Kidney epithelial cell (primary cell): ENCODE measurements at regions not wholly inside any gene's neighbourhood (a gene's known extent, or its start where the extent isn't known, plus 50 kb on each side); places are given as distances from the start of the nearest gene placed in this dataset.
"Not testable (repeated sequence)": the region's sequence is repeated elsewhere in the genome, so short reads cannot be mapped to it uniquely, and the experiment has no call there.

Experiments
- DNase-seq: peaks from one replicate; pipeline ENCODE4 v3.0.0-alpha.2; 2010; ENCODE audit warnings: low read depth
- H3K27me3 ChIP-seq: 2 replicates; pipeline ENCODE4 v1.6.0; 2011; ENCODE audit warnings: low read length; ENCODE audit not compliant: control insufficient read depth, insufficient read depth
- H3K36me3 ChIP-seq: 2 replicates; pipeline ENCODE4 v1.5.1; 2011; ENCODE audit warnings: low read length; ENCODE audit not compliant: control insufficient read depth, insufficient read depth
- H3K4me3 ChIP-seq: 2 replicates; pipeline ENCODE4 v1.5.1; 2011; ENCODE audit warnings: low read depth, mild to moderate bottlenecking, control low read depth, low read length
- TF ChIP-seq, protein P1 (sequence below): IDR thresholded peaks from 2 replicates; pipeline ENCODE4 v1.5.1; 2011; ENCODE audit warnings: mild to moderate bottlenecking, moderate library complexity, low read length, control low read depth, inconsistent platforms; ENCODE audit not compliant: insufficient read depth, poor library complexity, severe bottlenecking

DNA sequence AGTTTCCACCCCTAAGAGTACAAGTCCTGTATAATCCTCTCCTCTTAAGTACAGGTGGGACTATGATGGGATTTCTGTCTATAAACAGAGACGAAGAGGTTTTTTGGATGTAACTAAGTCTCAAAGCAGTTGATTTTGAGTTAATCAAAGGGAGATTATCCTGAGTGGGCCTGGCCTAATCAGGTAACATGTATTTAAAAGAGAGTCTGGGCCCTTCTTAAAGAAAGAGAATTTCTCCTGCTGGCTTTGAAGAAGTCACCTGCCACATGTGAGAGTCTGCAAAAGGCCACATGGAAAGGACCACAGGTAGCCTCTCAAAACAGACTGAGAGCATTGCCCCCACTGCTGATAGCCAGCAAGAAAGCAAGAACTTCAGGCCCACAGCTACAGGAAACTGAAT lies 142.3 kb downstream of the IRX5 start:
- H3K36me3 ChIP-seq = no peaks in the 10 kb centered on the region
- H3K4me3 ChIP-seq = no peak overlapping the region
- TF ChIP-seq, protein P1, sequence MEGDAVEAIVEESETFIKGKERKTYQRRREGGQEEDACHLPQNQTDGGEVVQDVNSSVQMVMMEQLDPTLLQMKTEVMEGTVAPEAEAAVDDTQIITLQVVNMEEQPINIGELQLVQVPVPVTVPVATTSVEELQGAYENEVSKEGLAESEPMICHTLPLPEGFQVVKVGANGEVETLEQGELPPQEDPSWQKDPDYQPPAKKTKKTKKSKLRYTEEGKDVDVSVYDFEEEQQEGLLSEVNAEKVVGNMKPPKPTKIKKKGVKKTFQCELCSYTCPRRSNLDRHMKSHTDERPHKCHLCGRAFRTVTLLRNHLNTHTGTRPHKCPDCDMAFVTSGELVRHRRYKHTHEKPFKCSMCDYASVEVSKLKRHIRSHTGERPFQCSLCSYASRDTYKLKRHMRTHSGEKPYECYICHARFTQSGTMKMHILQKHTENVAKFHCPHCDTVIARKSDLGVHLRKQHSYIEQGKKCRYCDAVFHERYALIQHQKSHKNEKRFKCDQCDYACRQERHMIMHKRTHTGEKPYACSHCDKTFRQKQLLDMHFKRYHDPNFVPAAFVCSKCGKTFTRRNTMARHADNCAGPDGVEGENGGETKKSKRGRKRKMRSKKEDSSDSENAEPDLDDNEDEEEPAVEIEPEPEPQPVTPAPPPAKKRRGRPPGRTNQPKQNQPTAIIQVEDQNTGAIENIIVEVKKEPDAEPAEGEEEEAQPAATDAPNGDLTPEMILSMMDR = no peak
- no peak for DNase-seq
- no peaks in the 10 kb centered on the region for H3K27me3 ChIP-seq

DNA sequence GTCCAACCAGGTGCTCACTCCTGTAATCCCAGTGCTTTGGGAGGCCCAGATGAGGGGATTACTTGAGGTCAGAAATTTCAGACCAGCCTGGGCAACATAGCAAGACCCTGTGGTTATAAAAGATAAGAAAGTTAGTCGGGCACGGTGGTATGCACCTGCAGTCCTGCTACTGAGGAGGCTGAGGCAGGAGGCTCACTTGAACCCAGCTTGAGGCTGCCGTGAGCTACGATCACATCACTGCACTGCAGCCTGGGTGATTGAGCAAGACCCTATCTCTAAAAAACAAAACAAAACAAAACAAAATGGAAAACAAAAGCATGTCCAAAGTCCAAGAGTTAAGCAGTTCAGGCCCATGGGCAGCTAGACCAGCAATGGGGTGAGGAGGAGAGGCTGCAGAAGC lies 143.2 kb downstream of the IRX5 start:
- TF ChIP-seq, protein P1 = no peak
- no peaks in the 10 kb centered on the region for H3K36me3 ChIP-seq
- no peak for DNase-seq
- H3K4me3 ChIP-seq = no peak overlapping the region
- no peaks in the 10 kb centered on the region for H3K27me3 ChIP-seq

DNA sequence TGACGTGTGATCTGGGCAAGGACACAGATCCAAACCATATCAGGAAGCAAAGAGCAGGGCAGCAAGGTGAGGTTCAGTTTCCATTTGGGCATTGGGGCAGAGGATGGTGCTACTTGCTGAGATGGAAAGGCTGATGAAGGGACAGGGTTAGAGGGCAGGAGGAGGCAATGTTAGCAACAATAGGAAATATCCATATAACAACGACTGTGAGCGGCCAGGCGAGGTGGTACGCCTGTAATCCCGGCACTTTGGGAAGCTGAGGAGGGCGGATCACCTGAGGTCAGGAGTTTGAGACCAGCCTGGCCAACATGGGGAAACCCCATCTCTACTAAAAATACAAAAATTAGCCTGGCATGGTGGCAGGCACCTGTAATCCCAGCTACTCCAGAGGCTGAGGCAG lies 144.5 kb downstream of the IRX5 start:
- not testable (repeated sequence) for H3K4me3 ChIP-seq, H3K27me3 ChIP-seq, DNase-seq, H3K36me3 ChIP-seq

DNA sequence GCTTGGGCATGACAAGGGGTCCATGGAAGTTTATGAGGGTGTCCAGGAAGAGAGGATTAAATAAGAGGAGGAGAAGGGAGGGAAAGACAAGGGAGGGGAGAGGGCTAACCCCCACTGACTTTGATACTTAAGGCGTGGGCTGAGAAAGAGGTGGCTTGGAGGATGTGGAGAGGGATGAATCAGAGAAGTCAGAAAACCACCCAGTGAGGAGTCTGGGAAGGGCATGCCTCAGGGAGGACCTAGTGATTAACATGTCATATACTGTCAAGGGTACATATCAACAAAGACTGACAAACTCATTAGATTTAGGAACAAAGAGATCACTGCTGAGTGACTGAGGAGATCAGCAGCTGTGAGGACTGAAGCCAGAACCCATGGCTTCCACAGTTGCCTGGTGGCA lies 145.4 kb downstream of the IRX5 start:
- TF ChIP-seq, protein P1 = no peak
- Histone ChIP-seq H3K4me3 (no peak overlapping the region), H3K27me3 (no peaks in the 10 kb centered on the region), H3K36me3 (no peaks in the 10 kb centered on the region)
- DNase-seq = no peak

DNA sequence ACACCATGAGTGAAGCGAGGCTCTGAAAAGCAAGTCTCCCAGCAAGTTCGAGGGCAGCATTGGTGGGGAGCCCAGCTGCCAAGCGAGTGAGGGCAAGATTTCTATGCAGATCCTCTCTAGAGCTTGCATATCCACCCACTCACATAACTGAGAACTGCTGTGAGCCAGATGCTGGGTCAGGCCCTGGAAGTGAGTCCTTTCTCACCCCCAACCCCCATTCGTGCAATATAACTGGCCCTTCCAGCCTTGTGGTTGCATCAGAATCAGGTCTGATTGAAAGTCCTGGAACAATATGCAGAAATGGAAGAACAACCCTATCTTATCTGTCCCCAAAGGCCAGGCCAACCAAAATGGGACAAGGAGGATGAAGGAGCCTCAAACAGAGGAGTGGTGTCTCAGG lies 146.6 kb downstream of the IRX5 start:
- H3K4me3 ChIP-seq = no peak overlapping the region
- H3K27me3 ChIP-seq = no peaks in the 10 kb centered on the region
- DNase-seq = no peak
- TF ChIP-seq, protein P1 = no peak
- H3K36me3 ChIP-seq = no peaks in the 10 kb centered on the region

DNA sequence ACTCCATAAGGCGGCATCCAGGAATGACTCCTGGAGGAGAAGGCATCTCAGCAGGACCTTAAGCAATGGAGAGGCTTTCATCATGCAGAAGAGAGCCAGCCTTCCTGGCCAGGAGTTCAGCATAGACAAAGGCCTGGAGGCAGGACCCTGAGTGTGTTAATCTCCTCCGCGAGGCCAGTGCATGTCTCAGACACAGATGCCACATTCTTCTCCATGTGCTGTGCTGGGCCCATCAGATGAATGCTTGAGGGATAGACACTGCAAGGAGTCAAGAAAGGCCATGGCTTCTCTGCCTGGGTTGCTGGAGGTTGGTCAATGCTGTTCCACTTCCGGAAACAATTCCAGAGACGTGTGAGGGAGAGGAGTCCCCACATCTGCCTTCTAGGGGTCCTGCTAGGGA lies 147.5 kb downstream of the IRX5 start:
- H3K36me3 ChIP-seq = no peaks in the 10 kb centered on the region
- TF ChIP-seq, protein P1 = no peak
- no peaks in the 10 kb centered on the region for H3K27me3 ChIP-seq
- H3K4me3 ChIP-seq = no peak overlapping the region
- DNase-seq = no peak
